ENCODE measurements at regions not wholly inside any gene's neighbourhood (a gene's known extent, or its start where the extent isn't known, plus 50 kb on each side); places are given as distances from the start of the nearest gene placed in this dataset.

DNA sequence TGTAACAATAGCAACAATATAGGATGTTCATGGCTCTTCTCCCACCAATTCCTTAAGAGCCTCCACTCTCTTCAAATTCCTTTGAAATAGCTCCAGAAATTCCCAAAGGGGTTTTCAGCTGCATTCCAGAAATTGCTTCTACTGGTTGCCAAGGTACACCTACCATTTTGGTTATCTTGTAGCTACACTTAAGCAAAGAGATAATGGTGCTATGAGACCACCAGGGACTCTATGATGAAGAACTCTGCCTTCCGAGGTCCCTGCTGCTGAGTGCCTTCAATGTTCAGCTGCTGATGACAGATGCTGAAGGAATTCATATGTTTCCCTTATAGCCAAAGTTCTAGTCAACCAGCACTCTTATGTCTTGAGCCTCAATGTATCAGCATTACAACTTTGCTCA is 78.4 kb downstream of the POU4F1 start:
- no peak overlapping the region for H2AFZ ChIP-seq (ENCODE audit: insufficient read depth, low read depth, low read length, poor library complexity, severe bottlenecking)
- H4K20me1 ChIP-seq (ENCODE audit: control insufficient read depth, insufficient read depth, low read length, poor library complexity, severe bottlenecking) = no peaks in the 10 kb centered on the region
- no peaks in the 10 kb centered on the region for H3K79me2 ChIP-seq (ENCODE audit: control insufficient read depth, insufficient read depth, low read length)
- Mint-ChIP-seq H3K27me3 (peaks cover 2% of the 10 kb centered on the region), H3K9me3 (ENCODE audit: insufficient read depth) (no peaks in the 10 kb centered on the region), H3K4me3 (no peak overlapping the region), H3K27ac (no peak overlapping the region), H3K4me1 (no peaks in the 10 kb centered on the region)
- no peaks in the 10 kb centered on the region for H3K4me1 ChIP-seq (ENCODE audit: control insufficient read depth in 2 of 2, insufficient read depth in 2 of 2, low read length in 2 of 2)
- H3K4me2 ChIP-seq (replicated peaks; ENCODE audit: low read depth, low read length, poor library complexity, severe bottlenecking) = no peak overlapping the region
- intact Hi-C loops (cut with micrococcal nuclease) = no loop called here
- no peak overlapping the region for H3K9ac ChIP-seq (ENCODE audit: low read length)
- ChIA-PET POLR2A (no interaction called here), CTCF (no interaction called here)
- H3K4me3 ChIP-seq (ENCODE audit: control extremely low read depth in 1 of 5, extremely low read depth in 1 of 5, insufficient read depth in 1 of 5, low read depth in 2 of 5, low read length in 4 of 5) = no peak overlapping the region
- TF ChIP-seq EZH2 (IDR thresholded peaks at IDR 0.05; ENCODE audit: borderline replicate concordance, insufficient read depth, low read depth, low read length, poor library complexity, severe bottlenecking) = no peak
- no peak overlapping the region for H3K27ac ChIP-seq (ENCODE audit: low read length in 2 of 2)
- DNase-seq (no peak), ATAC-seq (ENCODE audit: low read depth) (no peak)
- H3K36me3 ChIP-seq (replicated peaks in 1 of 2; ENCODE audit: control extremely low read depth in 1 of 2, control insufficient read depth in 1 of 2, extremely low read depth in 1 of 2, insufficient read depth in 2 of 2, low read length in 1 of 2) = no peaks in the 10 kb centered on the region
- H3K27me3 ChIP-seq (replicated peaks in 1 of 4; ENCODE audit: control extremely low read depth in 1 of 4, control insufficient read depth in 3 of 4, insufficient read depth in 4 of 4, low read length in 3 of 4) = peaks cover 0 to 5% (median 0%) of the 10 kb centered on the region in 4 experiments
- no CpG with 5 or more reads among the region's 1 CpG for WGBS (ENCODE audit: insufficient coverage)
- H3K9me3 ChIP-seq (ENCODE audit: control extremely low read depth in 1 of 3, control insufficient read depth in 2 of 3, insufficient read depth in 1 of 3, low read length in 2 of 3) = no peaks in the 10 kb centered on the region

DNA sequence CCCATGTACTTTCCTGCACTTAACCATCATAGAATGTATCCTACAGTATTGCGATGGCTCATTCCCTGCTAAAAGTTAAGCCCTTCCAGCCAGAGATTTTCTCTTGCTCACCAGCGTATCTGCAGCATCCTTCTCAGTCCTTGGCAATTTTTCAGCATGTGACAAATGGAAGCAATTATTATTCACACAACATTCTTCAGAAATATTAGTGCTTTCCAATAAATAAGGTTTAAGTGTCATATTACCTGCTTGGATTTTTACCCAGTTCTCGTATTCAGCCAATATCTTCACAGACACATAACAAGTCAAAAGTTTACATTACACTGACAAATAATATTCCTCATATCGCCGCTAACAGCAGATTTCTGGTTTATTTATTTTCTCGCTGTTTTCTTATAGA is 82.3 kb downstream of the POU4F1 start:
- ChIA-PET POLR2A (no interaction called here), CTCF (no interaction called here)
- Histone ChIP-seq H2AFZ (ENCODE audit: insufficient read depth, low read depth, low read length, poor library complexity, severe bottlenecking) (no peak overlapping the region), H3K4me2 (replicated peaks; ENCODE audit: low read depth, low read length, poor library complexity, severe bottlenecking) (no peak overlapping the region), H4K20me1 (ENCODE audit: control insufficient read depth, insufficient read depth, low read length, poor library complexity, severe bottlenecking) (no peaks in the 10 kb centered on the region), H3K27ac (ENCODE audit: low read length in 2 of 2) (no peak overlapping the region), H3K79me2 (ENCODE audit: control insufficient read depth, insufficient read depth, low read length) (no peaks in the 10 kb centered on the region), H3K4me3 (ENCODE audit: control extremely low read depth in 1 of 5, extremely low read depth in 1 of 5, insufficient read depth in 1 of 5, low read depth in 2 of 5, low read length in 4 of 5) (no peak overlapping the region), H3K36me3 (replicated peaks in 1 of 2; ENCODE audit: control extremely low read depth in 1 of 2, control insufficient read depth in 1 of 2, extremely low read depth in 1 of 2, insufficient read depth in 2 of 2, low read length in 1 of 2) (no peaks in the 10 kb centered on the region), H3K27me3 (replicated peaks in 1 of 4; ENCODE audit: control extremely low read depth in 1 of 4, control insufficient read depth in 3 of 4, insufficient read depth in 4 of 4, low read length in 3 of 4) (peaks cover 0 to 5% (median 0%) of the 10 kb centered on the region in 4 experiments), H3K9me3 (ENCODE audit: control extremely low read depth in 1 of 3, control insufficient read depth in 2 of 3, insufficient read depth in 1 of 3, low read length in 2 of 3) (peaks cover 0 to 4% (median 0%) of the 10 kb centered on the region in 3 donors), H3K4me1 (ENCODE audit: control insufficient read depth in 2 of 2, insufficient read depth in 2 of 2, low read length in 2 of 2) (no peaks in the 10 kb centered on the region), H3K9ac (ENCODE audit: low read length) (no peak overlapping the region)
- H3K27ac Mint-ChIP-seq = no peak overlapping the region
- ATAC-seq (ENCODE audit: low read depth) (no peak), DNase-seq (no peak)
- peaks cover 5% of the 10 kb centered on the region for H3K27me3 Mint-ChIP-seq
- intact Hi-C loops (cut with micrococcal nuclease) = no loop called here
- no peak for TF ChIP-seq EZH2 (IDR thresholded peaks at IDR 0.05; ENCODE audit: borderline replicate concordance, insufficient read depth, low read depth, low read length, poor library complexity, severe bottlenecking)
- TF ChIP-seq, protein P1, sequence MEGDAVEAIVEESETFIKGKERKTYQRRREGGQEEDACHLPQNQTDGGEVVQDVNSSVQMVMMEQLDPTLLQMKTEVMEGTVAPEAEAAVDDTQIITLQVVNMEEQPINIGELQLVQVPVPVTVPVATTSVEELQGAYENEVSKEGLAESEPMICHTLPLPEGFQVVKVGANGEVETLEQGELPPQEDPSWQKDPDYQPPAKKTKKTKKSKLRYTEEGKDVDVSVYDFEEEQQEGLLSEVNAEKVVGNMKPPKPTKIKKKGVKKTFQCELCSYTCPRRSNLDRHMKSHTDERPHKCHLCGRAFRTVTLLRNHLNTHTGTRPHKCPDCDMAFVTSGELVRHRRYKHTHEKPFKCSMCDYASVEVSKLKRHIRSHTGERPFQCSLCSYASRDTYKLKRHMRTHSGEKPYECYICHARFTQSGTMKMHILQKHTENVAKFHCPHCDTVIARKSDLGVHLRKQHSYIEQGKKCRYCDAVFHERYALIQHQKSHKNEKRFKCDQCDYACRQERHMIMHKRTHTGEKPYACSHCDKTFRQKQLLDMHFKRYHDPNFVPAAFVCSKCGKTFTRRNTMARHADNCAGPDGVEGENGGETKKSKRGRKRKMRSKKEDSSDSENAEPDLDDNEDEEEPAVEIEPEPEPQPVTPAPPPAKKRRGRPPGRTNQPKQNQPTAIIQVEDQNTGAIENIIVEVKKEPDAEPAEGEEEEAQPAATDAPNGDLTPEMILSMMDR (IDR thresholded peaks at IDR 0.05) = no peak
- no peak overlapping the region for H3K4me3 Mint-ChIP-seq
- H3K4me1 Mint-ChIP-seq = no peaks in the 10 kb centered on the region
- no peaks in the 10 kb centered on the region for H3K9me3 Mint-ChIP-seq (ENCODE audit: insufficient read depth)
- 100% methylated on average over 1 of the region's 6 CpGs for WGBS (ENCODE audit: insufficient coverage)

All from B cell (primary cell).